GM18867 (cell line): ENCODE measurements at regions not wholly inside any gene's neighbourhood (a gene's known extent, or its start where the extent isn't known, plus 50 kb on each side); places are given as distances from the start of the nearest gene placed in this dataset.
"Not testable (repeated sequence)": the region's sequence is repeated elsewhere in the genome, so short reads cannot be mapped to it uniquely, and the experiment has no call there.

ENCODE experiments used
- ATAC-seq: cut with Tn5 transposase; IDR thresholded peaks from one replicate; pipeline ENCODE4 v1.9.1; 2021; ENCODE audit warnings: mild to moderate bottlenecking, moderate library complexity; ENCODE audit not compliant: unreplicated experiment

- ATAC-seq: no peak
Observed at GRCh38 chr13:88376760-88377388, 705.7 kb downstream of the SLITRK5 start.

- no peak for ATAC-seq
Observed at GRCh38 chr13:88377852-88378251, 706.7 kb downstream of the SLITRK5 start.

GRCh38 chr13:88384542-88384941 is 713.4 kb downstream of the SLITRK5 start:
- no peak for ATAC-seq

GRCh38 chr13:88395804-88396203 is 724.6 kb downstream of the SLITRK5 start:
- ATAC-seq: no peak

GRCh38 chr13:88411696-88412095 is 740.5 kb downstream of the SLITRK5 start:
- ATAC-seq: no peak

GRCh38 chr13:88417801-88418200 is 746.6 kb downstream of the SLITRK5 start:
- no peak for ATAC-seq

- ATAC-seq: no peak
Observed at GRCh38 chr13:88424463-88424862, 753.3 kb downstream of the SLITRK5 start.

- ATAC-seq: no peak
Observed at GRCh38 chr13:88426661-88427060, 755.5 kb downstream of the SLITRK5 start.

- no peak for ATAC-seq
Observed at GRCh38 chr13:88429862-88430261, 758.7 kb downstream of the SLITRK5 start.

GRCh38 chr13:88434953-88435352 is 763.8 kb downstream of the SLITRK5 start:
- ATAC-seq: no peak

- ATAC-seq: no peak
Observed at GRCh38 chr13:88436974-88437373, 765.8 kb downstream of the SLITRK5 start.

GRCh38 chr13:88450515-88450914 is 779.3 kb downstream of the SLITRK5 start:
- no peak for ATAC-seq

- no peak for ATAC-seq
Observed at GRCh38 chr13:88456151-88456550, 785.0 kb downstream of the SLITRK5 start.

GRCh38 chr13:88459331-88459730 is 788.2 kb downstream of the SLITRK5 start:
- no peak for ATAC-seq

- no peak for ATAC-seq
Observed at GRCh38 chr13:88461272-88462009, 790.3 kb downstream of the SLITRK5 start.

GRCh38 chr13:88464851-88465250 is 793.7 kb downstream of the SLITRK5 start:
- no peak for ATAC-seq

- ATAC-seq: peak; percentile 73
Observed at GRCh38 chr13:88472316-88472715, 801.1 kb downstream of the SLITRK5 start.

- ATAC-seq: no peak
Observed at GRCh38 chr13:88483202-88483601, 812.0 kb downstream of the SLITRK5 start.

- ATAC-seq: no peak
Observed at GRCh38 chr13:88507909-88508308, 836.7 kb downstream of the SLITRK5 start.

GRCh38 chr13:88512993-88513392 is 841.8 kb downstream of the SLITRK5 start:
- ATAC-seq: not testable (repeated sequence)

GRCh38 chr13:88526186-88526852 is 855.1 kb downstream of the SLITRK5 start:
- ATAC-seq: no peak

GRCh38 chr13:88526853-88527215 is 855.7 kb downstream of the SLITRK5 start:
- no peak for ATAC-seq
